WTC11 (cell line): ENCODE measurements at regions not wholly inside any gene's neighbourhood (a gene's known extent, or its start where the extent isn't known, plus 50 kb on each side); places are given as distances from the start of the nearest gene placed in this dataset.
A peak's percentile ranks its signal among the peaks of the same experiment; 100 is the strongest.

Experiments
- ATAC-seq: fragments of 200-7000 bp; cut with Tn5 transposase; 2 replicates; pipeline ENCODE4 v1.10.0; 2021; ENCODE audit warnings: mild to moderate bottlenecking, moderate library complexity
- CTCF ChIA-PET: fragments of 300-600 bp; sonication (Branson Sonifier 250); formaldehyde crosslinking; loops from one replicate; lab custom pipeline; 2021; ENCODE audit warnings: antibody characterized with exemption; lab: Charles Lee
- POLR2A ChIA-PET: fragments of 350-600 bp; sonication (Branson Sonifier 250); formaldehyde crosslinking; loops from one replicate; lab custom pipeline; 2021; ENCODE audit warnings: antibody characterized with exemption; lab: Charles Lee
- DNase-seq: peaks from one replicate; pipeline ENCODE4 v3.0.0; 2021; ENCODE audit warnings: low spot score
- H3K27ac Mint-ChIP-seq: 2 replicates; pipeline ENCODE4 v1.8.0; 2021; ENCODE audit warnings: mixed read lengths
- H3K27me3 Mint-ChIP-seq: 2 replicates; pipeline ENCODE4 v1.8.0; 2021; ENCODE audit warnings: low read depth, mild to moderate bottlenecking, moderate library complexity, mixed read lengths
- H3K36me3 Mint-ChIP-seq: 2 replicates; pipeline ENCODE4 v1.8.0; 2021; ENCODE audit warnings: mixed read lengths
- H3K4me1 Mint-ChIP-seq: 2 replicates; pipeline ENCODE4 v1.8.0; 2022; ENCODE audit warnings: mixed read lengths
- H3K4me3 Mint-ChIP-seq: 2 replicates; pipeline ENCODE4 v1.8.0; 2021; ENCODE audit warnings: mild to moderate bottlenecking, moderate library complexity, mixed read lengths
- H3K9me3 Mint-ChIP-seq: 2 replicates; pipeline ENCODE4 v1.8.0; 2021; ENCODE audit warnings: mixed read lengths
- ATF1 ChIP-seq: sonication (generic); formaldehyde crosslinking; IDR thresholded peaks from 2 replicates; pipeline ENCODE4 v1.8.1; 2023; ENCODE audit warnings: mild to moderate bottlenecking, moderate library complexity, missing genetic modification reagents
- CREB1 ChIP-seq: sonication (generic); formaldehyde crosslinking; IDR thresholded peaks from 2 replicates; pipeline ENCODE4 v1.8.0; 2023; ENCODE audit warnings: mild to moderate bottlenecking, missing genetic modification reagents
- ELF4 ChIP-seq: sonication (generic); formaldehyde crosslinking; IDR thresholded peaks from 2 replicates; pipeline ENCODE4 v1.8.1; 2022; ENCODE audit warnings: low read depth, mild to moderate bottlenecking, moderate library complexity, missing genetic modification reagents
- ERG ChIP-seq: fragments of 250-450 bp; sonication (Bioruptor Pico); IDR thresholded peaks from 2 replicates; pipeline ENCODE4 v1.8.0; 2021; ENCODE audit warnings: mild to moderate bottlenecking
- ESRRA ChIP-seq: sonication (generic); formaldehyde crosslinking; IDR thresholded peaks from 2 replicates; pipeline ENCODE4 v1.8.1; 2022; ENCODE audit warnings: mild to moderate bottlenecking, missing genetic modification reagents, borderline replicate concordance
- GRHL2 ChIP-seq: fragments of 250-450 bp; sonication (Bioruptor Pico); IDR thresholded peaks from 2 replicates; pipeline ENCODE4 v1.8.0; 2022; ENCODE audit warnings: mild to moderate bottlenecking, moderate library complexity; ENCODE audit not compliant: insufficient replicate concordance, severe bottlenecking
- GTF2I ChIP-seq: fragments of 250-450 bp; sonication (Bioruptor Pico); conservative IDR thresholded peaks from 2 replicates; pipeline ENCODE4 v1.4.0; 2021; ENCODE audit warnings: mild to moderate bottlenecking
- JUN ChIP-seq: sonication (generic); formaldehyde crosslinking; IDR thresholded peaks from 2 replicates; pipeline ENCODE4 v1.8.0; 2023; ENCODE audit warnings: mild to moderate bottlenecking, missing genetic modification reagents
- KAT7 ChIP-seq: sonication (generic); formaldehyde crosslinking; IDR thresholded peaks from 2 replicates; pipeline ENCODE4 v1.8.1; 2023; ENCODE audit warnings: missing genetic modification reagents, mild to moderate bottlenecking, borderline replicate concordance
- MXD4 ChIP-seq: fragments of 250-450 bp; sonication (Bioruptor Pico); IDR thresholded peaks from 2 replicates; pipeline ENCODE4 v1.8.0; 2021; ENCODE audit warnings: mild to moderate bottlenecking, moderate library complexity, borderline replicate concordance
- NFE2L1 ChIP-seq: sonication (generic); formaldehyde crosslinking; IDR thresholded peaks from 2 replicates; pipeline ENCODE4 v1.8.1; 2023; ENCODE audit warnings: missing genetic modification reagents
- NR1H2 ChIP-seq: sonication (generic); formaldehyde crosslinking; IDR thresholded peaks from 2 replicates; pipeline ENCODE4 v1.9.0; 2021; ENCODE audit warnings: mild to moderate bottlenecking, moderate library complexity, missing genetic modification reagents
- NR3C1 ChIP-seq: sonication (generic); formaldehyde crosslinking; conservative IDR thresholded peaks from 2 replicates; pipeline ENCODE4 v1.8.1; 2023; ENCODE audit warnings: low read depth, mild to moderate bottlenecking, missing genetic modification reagents
- RELA ChIP-seq: sonication (generic); formaldehyde crosslinking; IDR thresholded peaks from 2 replicates; pipeline ENCODE4 v1.8.1; 2022; ENCODE audit warnings: missing genetic modification reagents, mild to moderate bottlenecking, borderline replicate concordance
- RORB ChIP-seq: fragments of 250-450 bp; sonication (Bioruptor Pico); IDR thresholded peaks from 2 replicates; pipeline ENCODE4 v1.9.0; 2021; ENCODE audit warnings: mild to moderate bottlenecking
- SMAD3 ChIP-seq: sonication (generic); formaldehyde crosslinking; IDR thresholded peaks from 2 replicates; pipeline ENCODE4 v1.8.0; 2022; ENCODE audit warnings: missing genetic modification reagents, mild to moderate bottlenecking, borderline replicate concordance
- SMAD4 ChIP-seq: sonication (generic); formaldehyde crosslinking; IDR thresholded peaks from 2 replicates; pipeline ENCODE4 v1.8.0; 2022; ENCODE audit warnings: mild to moderate bottlenecking, missing genetic modification reagents
- TCF7 ChIP-seq: sonication (generic); formaldehyde crosslinking; IDR thresholded peaks from 2 replicates; pipeline ENCODE4 v1.8.0; 2022; ENCODE audit warnings: mild to moderate bottlenecking, low read depth, missing genetic modification reagents, moderate library complexity
- TEAD4 ChIP-seq: sonication (generic); formaldehyde crosslinking; IDR thresholded peaks from 2 replicates; pipeline ENCODE4 v1.8.0; 2022; ENCODE audit warnings: mild to moderate bottlenecking, missing genetic modification reagents
- ZNF138 ChIP-seq: sonication (generic); formaldehyde crosslinking; conservative IDR thresholded peaks from 2 replicates; pipeline ENCODE4 v1.8.1; 2022; ENCODE audit warnings: mild to moderate bottlenecking, moderate library complexity, missing genetic modification reagents
- ZNF532 ChIP-seq: fragments of 250-450 bp; sonication (Bioruptor Pico); IDR thresholded peaks from 2 replicates; pipeline ENCODE4 v1.9.0; 2021; ENCODE audit warnings: mild to moderate bottlenecking, borderline replicate concordance
- TF ChIP-seq, protein P1 (sequence below): sonication (generic); formaldehyde crosslinking; IDR thresholded peaks from 2 replicates; pipeline ENCODE4 v1.8.0; 2022; ENCODE audit warnings: mild to moderate bottlenecking, missing genetic modification reagents
- TF ChIP-seq, protein P2 (sequence below): fragments of 250-450 bp; sonication (Bioruptor Pico); IDR thresholded peaks from 2 replicates; pipeline ENCODE4 v1.9.0; 2021; ENCODE audit warnings: moderate library complexity, mild to moderate bottlenecking, inconsistent platforms, borderline replicate concordance
- TF ChIP-seq, protein P3 (sequence below): sonication (generic); formaldehyde crosslinking; IDR thresholded peaks from 2 replicates; pipeline ENCODE4 v1.8.1; 2022; ENCODE audit warnings: low read depth, mild to moderate bottlenecking, moderate library complexity, missing genetic modification reagents, borderline replicate concordance

- TF ChIP-seq GTF2I (no peak), SMAD4 (no peak), ESRRA (CRISPR knock-in tag) (no peak), NFE2L1 (no peak), ERG (no peak), TCF7 (CRISPR knock-in tag) (no peak), ZNF138 (CRISPR knock-in tag) (no peak), ATF1 (no peak), RELA (CRISPR knock-in tag) (no peak), RORB (CRISPR knock-in tag) (no peak), NR3C1 (CRISPR knock-in tag) (no peak), MXD4 (CRISPR knock-in tag) (no peak), KAT7 (CRISPR knock-in tag) (no peak), GRHL2 (no peak), CREB1 (CRISPR knock-in tag) (no peak)
- TF ChIP-seq, protein P1, sequence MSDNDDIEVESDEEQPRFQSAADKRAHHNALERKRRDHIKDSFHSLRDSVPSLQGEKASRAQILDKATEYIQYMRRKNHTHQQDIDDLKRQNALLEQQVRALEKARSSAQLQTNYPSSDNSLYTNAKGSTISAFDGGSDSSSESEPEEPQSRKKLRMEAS (CRISPR knock-in tag) = no peak
- TF ChIP-seq, protein P2, sequence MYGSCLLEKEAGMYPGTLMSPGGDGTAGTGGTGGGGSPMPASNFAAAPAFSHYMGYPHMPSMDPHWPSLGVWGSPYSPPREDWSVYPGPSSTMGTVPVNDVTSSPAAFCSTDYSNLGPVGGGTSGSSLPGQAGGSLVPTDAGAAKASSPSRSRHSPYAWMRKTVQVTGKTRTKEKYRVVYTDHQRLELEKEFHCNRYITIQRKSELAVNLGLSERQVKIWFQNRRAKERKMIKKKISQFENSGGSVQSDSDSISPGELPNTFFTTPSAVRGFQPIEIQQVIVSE (CRISPR knock-in tag) = no peak
- TF ChIP-seq, protein P3, sequence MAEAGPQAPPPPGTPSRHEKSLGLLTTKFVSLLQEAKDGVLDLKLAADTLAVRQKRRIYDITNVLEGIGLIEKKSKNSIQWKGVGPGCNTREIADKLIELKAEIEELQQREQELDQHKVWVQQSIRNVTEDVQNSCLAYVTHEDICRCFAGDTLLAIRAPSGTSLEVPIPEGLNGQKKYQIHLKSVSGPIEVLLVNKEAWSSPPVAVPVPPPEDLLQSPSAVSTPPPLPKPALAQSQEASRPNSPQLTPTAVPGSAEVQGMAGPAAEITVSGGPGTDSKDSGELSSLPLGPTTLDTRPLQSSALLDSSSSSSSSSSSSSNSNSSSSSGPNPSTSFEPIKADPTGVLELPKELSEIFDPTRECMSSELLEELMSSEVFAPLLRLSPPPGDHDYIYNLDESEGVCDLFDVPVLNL (CRISPR knock-in tag) = no peak
- Mint-ChIP-seq H3K9me3 (no peaks in the 10 kb centered on the region), H3K4me3 (no peak overlapping the region), H3K36me3 (no peaks in the 10 kb centered on the region), H3K27me3 (peaks cover 2% of the 10 kb centered on the region), H3K27ac (no peak overlapping the region), H3K4me1 (peaks cover 31% of the 10 kb centered on the region)
- DNase-seq (no peak), ATAC-seq (no peak)
- ChIA-PET CTCF (interaction anchor here (0.7 to 1.2 kb wide), 6 partner anchors 41 to 877 kb away, joined by 3 to 5 read pairs (median 3); no protein-coding TSS in a partner anchor), POLR2A (no interaction called here)
Observed at GRCh38 chr1:37393173-37394120, 80.9 kb upstream of the ZC3H12A start.

- CTCF ChIA-PET = interaction anchor here (0.6 to 1.9 kb wide), 26 partner anchors 8 to 819 kb away, joined by 3 to 26 read pairs (median 4); no protein-coding TSS in a partner anchor
- no peaks in the 10 kb centered on the region for H3K36me3 Mint-ChIP-seq
- no peaks in the 10 kb centered on the region for H3K9me3 Mint-ChIP-seq
- ATAC-seq (peak; percentile 95), DNase-seq (peak; percentile 78)
- peaks cover 31% of the 10 kb centered on the region for H3K4me1 Mint-ChIP-seq
- peaks cover 2% of the 10 kb centered on the region for H3K27me3 Mint-ChIP-seq
- POLR2A ChIA-PET = interaction anchor here (0.6 kb wide), 2 partner anchors 139 to 632 kb away, joined by 3 to 4 read pairs; no protein-coding TSS in a partner anchor
- H3K27ac Mint-ChIP-seq = peak overlapping the region; percentile 8; the same call in 1 of the 2 replicates
- H3K4me3 Mint-ChIP-seq = peak overlapping the region; percentile 50; the same call in 1 of the 2 replicates
- TF ChIP-seq TEAD4 = no peak
- TF ChIP-seq ELF4 = no peak
- no peak for TF ChIP-seq NR1H2 (CRISPR knock-in tag)
- TF ChIP-seq ZNF532 (CRISPR knock-in tag) = no peak
- no peak for TF ChIP-seq JUN (CRISPR knock-in tag)
- no peak for TF ChIP-seq TCF7 (CRISPR knock-in tag)
- TF ChIP-seq CREB1 (CRISPR knock-in tag) = no peak
- no peak for TF ChIP-seq SMAD3 (CRISPR knock-in tag)
Observed at GRCh38 chr1:37394574-37395464, 79.6 kb upstream of the ZC3H12A start.
